Stimulated activated naive CD4-positive, alpha-beta T cell (primary cell): ENCODE measurements at regions not wholly inside any gene's neighbourhood (a gene's known extent, or its start where the extent isn't known, plus 50 kb on each side); places are given as distances from the start of the nearest gene placed in this dataset.
"Not testable (repeated sequence)": the region's sequence is repeated elsewhere in the genome, so short reads cannot be mapped to it uniquely, and the experiment has no call there.

Source experiments
- DNase-seq, 6 experiments: peaks; one replicate each; lab custom pipeline; 2025; lab: John Stamatoyannopoulos, UW

DNA sequence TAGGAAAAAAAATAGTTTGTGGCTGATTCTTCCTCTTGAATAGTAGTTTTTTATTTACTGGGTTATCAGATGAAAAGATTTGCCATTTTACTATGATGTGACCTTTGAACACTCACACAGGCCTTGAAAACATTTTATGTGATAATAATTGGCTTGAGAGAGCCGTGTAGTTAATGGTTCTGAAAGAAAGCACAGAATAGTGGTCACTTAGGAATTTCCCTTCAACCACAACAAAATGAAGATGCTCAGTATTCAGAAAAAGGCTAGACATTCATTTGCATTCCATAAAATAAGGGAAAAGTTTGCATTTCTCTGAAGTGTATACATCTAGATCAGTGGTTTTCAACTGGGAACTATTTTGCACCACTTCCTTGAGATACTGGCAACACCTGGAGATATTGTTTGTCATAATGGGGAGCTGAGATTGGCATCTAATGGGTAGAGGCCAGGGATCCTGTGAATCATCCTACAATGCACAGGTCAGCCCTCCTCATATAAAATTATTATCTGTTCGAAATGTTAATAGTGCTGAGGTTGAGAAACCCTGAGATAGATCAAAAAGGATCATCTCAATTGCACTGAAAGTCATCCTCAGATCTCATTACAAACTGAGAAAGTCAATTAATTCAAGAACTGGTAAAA is 446.4 kb upstream of the CCNG1 start:
- no peak for DNase-seq

DNA sequence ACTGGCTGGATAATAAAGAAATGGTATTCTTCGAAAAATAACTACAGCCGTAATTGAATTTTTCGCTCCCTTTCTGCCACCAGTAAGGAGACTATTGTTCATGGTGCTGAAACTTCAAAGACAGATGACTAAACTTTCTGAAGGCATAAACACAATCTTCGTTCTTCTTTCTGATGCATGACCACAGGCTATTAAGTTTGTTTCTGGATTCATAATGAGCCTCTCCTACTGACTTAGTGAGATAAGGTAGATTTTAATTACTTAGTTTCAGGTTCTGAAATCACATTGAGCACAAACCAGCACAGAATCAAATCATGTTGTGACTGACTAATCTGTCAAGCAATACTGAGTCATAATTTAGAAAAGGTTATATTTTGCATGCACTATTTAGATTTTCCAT is 441.8 kb upstream of the CCNG1 start:
- no peak for DNase-seq

DNA sequence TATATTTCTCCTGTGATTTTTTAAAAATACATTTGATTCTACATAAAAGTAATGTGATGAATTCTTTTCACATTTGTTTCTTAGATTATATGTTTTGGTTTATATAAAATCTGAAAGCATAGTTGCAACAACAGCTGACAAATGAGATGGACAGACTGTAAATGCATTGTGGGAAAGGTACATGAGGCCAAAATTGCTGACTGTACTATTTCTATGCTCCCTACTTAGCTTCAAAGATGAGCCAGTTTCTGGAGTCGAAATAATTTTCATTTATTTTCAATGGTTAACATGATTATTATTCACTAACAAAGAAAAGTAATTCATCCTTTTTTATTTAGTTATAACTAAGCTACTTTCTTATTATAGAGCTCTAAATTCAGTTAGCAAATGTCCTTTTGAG is 441.3 kb upstream of the CCNG1 start:
- DNase-seq: no peak

DNA sequence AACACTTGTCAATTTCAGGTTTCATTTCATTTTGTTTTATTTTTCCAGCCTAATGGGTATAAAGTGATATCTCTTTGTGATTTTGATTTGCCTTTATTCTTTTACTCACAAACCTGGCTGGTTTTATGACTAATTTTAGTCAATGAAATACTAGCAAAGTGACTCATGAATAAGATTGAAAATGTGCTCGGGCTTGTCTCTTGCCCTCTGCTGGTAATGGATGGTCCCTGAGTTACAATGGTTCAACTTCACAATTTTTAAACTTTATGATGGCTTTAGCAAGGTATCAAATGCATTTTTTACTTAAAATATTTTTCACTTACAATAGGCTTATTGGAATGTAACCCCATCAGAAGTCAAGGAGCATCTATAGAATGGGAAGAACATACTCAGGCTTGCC is 431.4 kb upstream of the CCNG1 start:
- DNase-seq: no peak

DNA sequence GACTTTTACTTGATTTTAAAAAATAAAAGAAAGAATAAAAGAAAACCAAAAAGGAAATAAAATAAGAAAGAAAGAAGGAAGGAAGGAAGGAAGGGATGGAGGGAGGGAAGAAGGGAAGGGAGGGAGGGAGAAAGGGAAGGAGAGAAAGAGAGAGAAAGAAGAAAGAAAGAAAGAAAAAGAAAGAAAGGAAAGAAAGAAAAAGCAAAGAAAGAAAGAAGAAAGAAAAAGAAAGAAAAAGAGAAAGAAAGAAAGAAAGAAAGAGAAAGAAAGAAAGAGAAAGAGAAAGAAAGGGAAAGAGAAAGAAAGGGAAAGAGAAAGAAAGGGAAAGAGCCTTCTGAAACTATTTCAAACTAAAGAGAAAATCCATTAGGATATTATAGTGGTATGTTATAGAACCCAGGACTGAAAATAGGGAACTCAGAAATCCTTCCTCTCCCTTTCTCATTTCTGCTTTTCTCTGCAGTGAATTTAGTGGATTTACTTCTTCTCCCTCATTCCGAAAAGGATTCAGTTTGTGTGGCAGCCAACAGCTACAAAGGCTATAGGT is 414.7 kb upstream of the CCNG1 start:
- DNase-seq: no peak

DNA sequence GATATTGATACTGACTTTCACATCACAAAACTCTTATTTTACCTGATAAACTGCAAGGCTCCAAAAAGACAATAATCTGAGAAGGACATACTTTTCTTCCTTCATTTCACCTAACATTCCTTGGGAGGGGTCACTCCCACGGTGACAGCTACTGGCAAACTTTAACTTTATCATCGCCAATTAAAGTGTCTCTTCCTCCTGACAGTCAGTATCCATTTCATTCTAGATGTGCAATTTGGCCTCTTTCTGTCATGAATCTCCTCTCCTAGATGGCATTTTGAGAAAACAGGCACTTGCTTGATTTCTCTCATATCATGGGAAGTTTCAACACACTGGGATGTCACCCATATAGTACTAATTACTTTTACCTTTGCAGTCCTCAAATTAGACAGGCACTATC is 413.5 kb upstream of the CCNG1 start:
- no peak for DNase-seq

DNA sequence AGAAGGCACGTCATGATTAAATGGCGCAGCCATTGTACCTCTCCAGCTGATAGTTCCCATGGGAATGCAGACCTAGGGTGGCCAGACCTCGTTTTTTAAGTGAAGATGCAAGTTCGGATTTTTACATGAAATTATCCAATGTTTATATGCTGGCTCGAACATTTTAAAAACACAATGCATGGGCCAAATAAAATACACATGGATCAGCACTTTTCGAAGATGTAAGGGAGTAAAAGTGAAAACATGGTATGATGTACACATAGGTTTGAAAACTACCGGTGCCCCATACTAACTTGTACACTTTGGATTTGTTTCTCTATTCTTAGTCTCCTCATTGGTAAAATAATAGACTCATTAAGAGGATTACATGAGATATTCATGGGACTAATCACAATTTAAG is 412.5 kb upstream of the CCNG1 start:
- DNase-seq: no peak

DNA sequence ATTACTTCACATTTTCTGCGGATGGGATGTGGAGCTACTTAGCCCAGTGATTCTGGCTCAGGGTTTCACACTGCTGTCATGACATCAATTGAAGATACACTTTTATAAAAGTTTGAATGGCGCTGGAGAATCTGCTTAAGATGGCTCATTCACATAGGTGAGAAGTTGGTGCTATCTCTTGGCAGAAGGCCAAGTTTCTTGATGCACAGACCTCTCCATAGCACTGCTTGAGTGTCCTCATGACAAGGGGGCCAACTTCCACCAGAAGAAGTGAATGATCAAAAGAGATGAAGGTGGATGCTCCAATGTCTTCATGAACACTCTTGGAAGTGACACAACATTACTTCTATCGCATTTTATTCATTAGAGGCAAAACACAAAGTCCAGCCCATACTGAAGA is 403.7 kb upstream of the CCNG1 start:
- no peak for DNase-seq

DNA sequence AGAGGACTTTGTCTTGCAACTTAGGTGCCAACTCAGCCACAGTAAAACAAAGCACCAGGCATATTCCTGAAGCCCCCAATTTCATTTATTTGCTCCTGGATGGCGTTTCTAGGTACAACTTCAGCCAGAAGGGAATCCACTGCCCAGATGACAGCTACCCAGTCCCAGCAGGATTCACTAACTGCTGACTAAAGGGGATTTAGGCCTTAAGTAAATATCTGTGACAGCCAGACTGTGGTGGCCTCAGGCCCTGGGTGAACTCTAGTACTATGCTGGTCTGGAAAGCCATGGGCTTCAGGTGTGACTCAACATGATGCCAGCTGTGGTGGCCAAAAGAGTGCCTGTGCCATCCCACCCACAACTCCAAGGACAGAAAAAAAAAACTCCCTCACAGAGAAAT is 396.1 kb upstream of the CCNG1 start:
- no peak for DNase-seq

DNA sequence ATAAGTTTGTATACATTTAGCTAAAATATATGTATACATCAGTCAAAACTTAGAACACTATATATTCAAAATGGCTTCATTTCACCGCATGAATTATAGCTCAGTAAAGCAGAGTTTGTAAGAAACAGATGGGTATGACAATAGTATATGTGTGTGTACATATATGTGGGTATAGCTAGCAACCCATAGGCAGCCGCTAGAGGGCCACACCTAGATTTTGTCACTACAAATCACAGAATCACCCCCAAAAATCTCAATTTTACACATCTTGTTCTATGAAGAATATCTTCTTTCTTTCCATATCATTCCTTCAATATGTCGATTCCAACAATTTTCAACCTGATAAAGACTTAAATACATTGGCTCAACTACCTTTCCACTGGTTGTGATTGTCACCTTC is 357.8 kb upstream of the CCNG1 start:
- no peak for DNase-seq

DNA sequence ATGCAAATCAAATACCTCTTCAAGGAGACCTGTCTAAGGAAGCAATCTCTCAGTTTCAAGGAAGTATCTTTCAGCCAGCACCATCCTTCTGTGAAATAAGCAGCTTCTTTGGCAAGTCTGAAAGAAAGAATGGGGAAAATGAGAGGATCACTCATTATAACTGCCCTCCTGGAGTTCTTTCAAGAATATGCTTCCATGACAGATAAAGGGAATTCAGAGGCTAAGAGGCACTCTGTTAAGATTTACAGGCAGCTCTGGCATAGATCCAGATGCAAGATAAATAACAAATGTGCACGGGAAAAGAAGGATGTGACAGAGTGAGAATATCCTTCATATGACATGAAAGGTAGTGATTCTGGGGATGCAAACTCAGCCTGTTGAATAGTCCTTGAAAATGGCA is 348.2 kb upstream of the CCNG1 start:
- no peak for DNase-seq

DNA sequence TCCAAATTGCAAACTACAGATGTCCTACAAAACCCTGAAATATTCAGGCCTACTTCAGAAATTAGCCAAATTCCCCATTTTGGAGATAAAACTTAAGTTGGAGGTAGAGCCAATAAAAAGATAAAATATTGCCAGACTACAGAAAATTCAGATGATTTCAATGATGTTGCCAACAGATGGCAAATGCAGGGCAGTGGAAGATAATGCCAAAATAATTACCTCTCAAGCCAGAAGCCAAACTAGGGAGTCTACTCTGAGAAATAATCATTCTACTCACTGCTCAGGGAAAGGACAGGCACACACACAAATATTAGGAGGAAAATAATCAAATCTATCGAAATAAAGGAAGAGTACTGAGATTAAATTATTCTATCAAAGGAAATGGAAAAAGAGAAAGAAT is 347.5 kb upstream of the CCNG1 start:
- no peak for DNase-seq

DNA sequence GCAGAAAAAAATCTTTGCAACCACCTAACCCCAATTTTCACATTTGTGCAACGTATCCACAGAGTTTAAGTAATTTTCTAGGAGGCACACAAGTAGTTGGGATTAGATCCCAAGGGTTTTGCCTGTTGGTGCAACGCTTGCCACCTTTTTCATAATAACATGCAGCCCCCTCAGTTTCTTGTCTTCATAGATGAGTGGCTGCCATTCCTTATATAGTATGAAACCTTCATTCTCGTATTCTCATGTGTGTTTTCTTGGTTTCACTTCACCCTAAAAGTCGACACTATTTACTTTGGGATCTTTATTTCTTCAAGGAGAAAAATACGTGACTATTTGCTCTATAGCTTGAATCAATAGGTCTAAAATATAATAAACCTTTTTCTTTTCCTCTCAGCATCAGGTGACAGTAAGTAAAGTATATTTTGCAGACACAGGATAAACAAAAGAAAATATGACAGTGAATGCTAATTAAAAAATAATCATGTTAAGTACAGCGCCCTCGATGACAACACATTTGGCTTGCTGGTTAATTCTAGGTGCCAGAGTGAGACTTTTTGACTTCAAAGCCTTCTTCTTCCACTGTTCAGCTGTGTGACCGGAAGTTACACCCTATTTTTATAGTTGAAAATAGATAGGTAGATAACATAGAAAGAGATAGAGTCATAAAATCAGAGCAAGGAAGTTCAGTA is 342.8 kb upstream of the CCNG1 start:
- DNase-seq: no peak

DNA sequence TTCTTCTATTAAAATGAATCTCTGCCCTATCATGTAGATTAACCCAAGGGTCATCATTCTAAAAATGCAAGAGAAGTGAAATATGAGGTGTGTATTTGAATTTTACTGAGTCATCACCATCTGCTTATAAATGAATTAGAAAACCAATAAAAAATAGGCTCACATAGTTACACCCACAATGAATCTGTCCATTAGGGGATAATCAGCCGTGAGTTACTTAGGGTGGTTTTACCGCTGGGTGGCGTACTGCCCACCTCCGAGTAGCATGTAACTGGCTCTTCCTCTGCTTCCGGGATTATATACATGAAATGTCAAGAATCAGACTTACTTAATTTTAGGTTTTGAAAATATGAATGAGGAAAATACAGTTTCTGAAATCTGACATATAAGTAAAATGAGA is 332.9 kb upstream of the CCNG1 start:
- no peak for DNase-seq

DNA sequence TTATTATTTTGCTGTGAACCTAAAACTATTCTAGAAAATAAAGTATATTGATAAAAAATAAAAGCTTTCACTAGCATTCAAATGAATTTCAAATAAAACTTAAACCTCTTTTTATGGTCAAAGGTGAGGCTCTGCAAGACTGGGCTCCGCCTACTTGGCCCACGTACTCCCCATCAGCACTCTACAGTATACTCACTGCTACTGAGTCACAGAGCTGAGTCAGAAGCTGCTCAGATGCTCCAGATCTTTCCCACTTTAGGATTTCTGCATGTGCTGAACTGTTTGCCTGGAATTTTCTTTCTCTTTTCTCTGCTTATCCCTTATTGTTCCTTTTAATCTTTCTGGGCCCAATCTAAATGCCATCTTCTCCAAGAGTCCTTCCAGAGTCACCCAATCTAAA is 331.9 kb upstream of the CCNG1 start:
- DNase-seq: no peak

DNA sequence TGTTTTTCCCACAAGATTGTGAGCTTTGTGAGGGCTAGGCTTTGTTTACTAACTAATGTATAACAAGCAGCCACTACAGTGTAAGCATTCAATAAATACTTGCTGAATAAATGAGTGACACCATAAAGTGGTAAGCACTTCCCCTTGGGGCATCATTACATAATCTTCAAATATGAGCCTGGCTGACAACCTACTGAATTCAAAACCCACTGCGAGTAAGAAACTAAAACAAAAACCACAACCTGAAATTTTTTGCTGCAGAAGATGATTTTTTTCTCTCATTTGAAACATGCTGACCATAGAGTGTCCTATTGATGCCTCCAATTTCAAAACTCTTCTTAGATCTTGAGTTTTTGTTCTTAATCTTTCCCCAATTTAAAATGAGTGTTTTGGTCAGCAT is 331.3 kb upstream of the CCNG1 start:
- DNase-seq: no peak

DNA sequence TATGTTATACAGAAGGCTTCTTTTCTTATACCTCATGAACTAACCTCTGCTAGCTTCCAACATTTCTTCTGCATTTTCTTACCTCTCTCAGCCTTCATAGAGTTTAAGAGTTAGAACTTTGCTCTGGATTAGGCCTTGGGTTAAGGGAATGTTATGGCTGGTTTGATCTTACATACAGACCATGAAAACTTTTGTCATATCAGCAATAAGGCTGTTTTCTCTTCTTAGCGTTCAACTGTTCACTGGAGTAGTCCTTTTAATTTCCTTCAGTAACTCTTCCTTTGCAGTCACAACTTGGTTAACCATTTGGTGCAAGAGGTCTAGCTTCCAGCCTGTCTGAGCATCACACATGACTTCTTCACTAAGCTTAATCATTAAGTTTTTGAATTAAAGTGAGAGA is 329.0 kb upstream of the CCNG1 start:
- DNase-seq: no peak

DNA sequence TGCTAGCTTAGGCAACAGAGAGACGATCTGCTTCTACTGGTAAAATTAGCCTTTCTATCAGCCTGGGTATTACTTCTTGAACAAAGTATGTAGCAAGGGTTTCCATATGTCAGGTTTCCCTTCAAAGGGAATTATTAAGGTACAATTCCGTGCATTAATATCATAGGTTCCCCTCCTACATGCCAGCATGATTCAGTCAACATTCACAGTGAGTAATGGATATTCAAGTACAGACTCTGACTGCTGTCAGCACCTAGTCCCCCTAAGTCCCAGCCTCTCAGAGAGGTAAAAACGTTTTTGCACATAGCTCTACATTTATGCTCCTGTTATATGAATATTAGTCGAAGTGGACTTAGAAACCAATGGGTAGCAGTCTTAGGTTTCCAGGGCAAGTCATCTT is 322.4 kb upstream of the CCNG1 start:
- DNase-seq: no peak

DNA sequence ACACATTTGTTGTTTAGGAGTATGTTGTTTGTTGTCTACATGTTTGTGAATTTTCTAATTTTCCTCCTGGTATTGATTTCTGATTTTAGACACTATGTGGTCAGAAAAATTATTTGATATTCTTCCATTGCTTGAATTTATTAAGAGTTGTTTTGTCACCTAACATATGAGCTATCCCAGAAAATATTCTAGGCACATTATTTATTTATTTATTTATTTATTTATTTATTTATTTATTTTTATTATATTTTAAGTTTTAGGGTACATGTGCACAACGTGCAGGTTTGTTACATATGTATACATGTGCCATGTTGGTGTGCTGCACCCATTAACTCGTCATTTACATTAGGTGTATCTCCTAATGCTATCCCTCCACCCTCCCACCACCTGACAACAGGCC is 320.8 kb upstream of the CCNG1 start:
- not testable (repeated sequence) for DNase-seq

DNA sequence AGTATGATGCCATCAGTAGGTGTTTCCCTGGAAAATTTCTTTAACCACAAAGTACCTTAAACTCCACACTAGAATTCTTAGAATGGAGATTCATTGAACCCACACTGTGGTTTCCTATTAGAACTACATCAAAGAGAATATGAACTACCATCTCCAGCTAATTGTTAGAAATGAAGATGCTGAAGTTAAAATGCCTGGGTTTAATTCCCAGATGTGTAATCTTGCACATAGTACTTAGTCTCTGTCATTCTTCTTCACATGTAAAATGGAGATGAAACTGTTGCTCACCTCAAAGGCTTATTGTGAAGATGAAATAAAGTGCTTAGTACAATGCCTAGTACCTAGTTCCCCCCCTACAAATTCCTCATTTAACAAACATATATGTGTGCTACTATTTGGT is 303.3 kb upstream of the CCNG1 start:
- no peak for DNase-seq

DNA sequence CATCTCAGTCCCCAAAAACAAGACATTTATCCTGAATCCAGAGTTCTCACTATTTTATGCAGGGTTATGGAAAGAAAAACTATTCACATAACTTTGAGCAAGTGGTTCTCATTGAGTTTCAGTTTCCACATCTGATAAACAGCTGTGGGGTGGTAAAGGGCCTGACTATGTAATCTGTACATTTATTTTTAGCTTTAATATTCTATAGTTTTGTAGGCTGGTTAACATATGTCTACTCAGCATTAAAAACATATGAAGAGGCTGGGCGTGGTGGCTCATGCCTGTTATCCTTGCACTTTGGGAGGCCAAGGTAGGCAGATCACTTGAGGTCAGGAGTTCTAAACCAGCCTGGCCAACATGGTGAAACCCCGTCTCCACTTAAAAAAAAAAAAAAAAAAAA is 301.5 kb upstream of the CCNG1 start:
- no peak for DNase-seq

DNA sequence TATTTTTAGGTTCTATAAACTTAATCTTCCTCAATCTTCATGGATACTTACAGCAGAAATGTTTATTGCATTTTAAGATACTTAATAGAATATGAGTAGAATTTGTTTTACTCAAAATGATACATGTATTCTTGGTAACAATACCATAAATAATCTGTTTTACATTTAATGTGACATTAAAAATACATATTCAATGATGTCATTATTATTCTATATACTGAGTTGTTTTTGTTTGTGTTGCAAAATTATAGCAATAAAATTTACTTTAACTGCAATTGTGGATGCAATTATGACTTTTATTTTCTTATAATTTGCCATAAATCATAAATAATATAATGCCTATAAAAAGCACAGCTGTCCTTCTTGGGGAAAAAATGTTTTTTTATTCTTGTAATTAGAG is 275.9 kb upstream of the CCNG1 start:
- DNase-seq: no peak

DNA sequence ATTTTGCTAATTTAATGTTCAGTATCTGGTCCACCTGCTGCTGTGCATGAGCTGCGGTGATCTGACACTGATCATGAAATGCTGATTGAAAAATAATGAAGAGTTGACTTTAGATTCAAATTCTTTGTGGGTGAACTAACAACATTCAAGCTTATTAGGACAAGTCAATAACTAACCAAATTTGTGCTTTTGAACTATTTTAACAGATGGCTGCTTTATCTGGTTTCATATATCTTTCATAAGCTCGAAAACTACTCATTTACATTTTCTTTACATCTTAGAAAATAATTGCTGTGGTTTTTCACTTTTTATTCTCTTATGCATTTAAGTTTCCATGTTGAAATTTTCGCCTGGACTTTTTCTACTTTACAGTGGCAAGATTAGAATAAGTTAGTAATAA is 274.8 kb upstream of the CCNG1 start:
- no peak for DNase-seq

DNA sequence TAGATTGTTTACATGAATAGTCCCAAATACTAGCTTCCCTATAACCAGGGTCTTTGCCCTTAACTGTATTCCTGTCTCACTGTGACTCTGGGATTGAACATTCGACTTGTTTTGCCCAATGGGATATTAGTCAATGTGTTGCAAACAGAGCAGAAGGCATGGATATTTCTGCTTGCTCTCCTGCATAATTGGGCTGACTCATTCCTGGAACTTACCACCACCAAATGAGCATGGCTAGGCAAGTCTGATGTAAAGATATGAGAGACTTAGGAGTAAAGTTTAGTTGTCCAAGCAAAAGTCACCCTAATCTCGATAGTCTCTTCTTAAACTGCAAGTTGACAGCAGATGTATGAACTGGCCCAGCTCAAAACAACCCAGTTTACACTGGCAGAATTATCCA is 273.5 kb upstream of the CCNG1 start:
- DNase-seq: no peak
